GM12878 (cell line): ENCODE measurements at regions not wholly inside any gene's neighbourhood (a gene's known extent, or its start where the extent isn't known, plus 50 kb on each side); places are given as distances from the start of the nearest gene placed in this dataset.

Experiments used
- ATAC-seq: fragments of 200-7000 bp; cut with Tn5 transposase; 3 replicates; pipeline ENCODE4 v1.9.1; 2020; ENCODE audit warnings: mild to moderate bottlenecking, moderate library complexity
- BruUV-seq: library from RNA; stranded (reverse); fragments of 400-500 nt; replicated peaks from 2 replicates; lab custom pipeline; 2021; lab: Mats Ljungman, UMichigan
- CTCF ChIA-PET: fragments of 300-600 bp; sonication (Branson Sonifier 250); formaldehyde crosslinking; extraction: SDS; loops from one replicate; lab custom pipeline; 2021; ENCODE audit warnings: inconsistent platforms; lab: Yijun Ruan, JAX
- POLR2A ChIA-PET: fragments of 350-600 bp; formaldehyde crosslinking; extraction: SDS; loops from one replicate; lab custom pipeline; 2021; ENCODE audit warnings: inconsistent platforms; lab: Charles Lee
- RAD21 ChIA-PET: fragments of 300-600 bp; sonication (Branson Sonifier 250); formaldehyde crosslinking; loops from one replicate; lab custom pipeline; 2023; ENCODE audit warnings: antibody characterized with exemption; ENCODE audit not compliant: unreplicated experiment; lab: Charles Lee
- SMC1A ChIA-PET: fragments of 300-600 bp; sonication (Branson Sonifier 250); formaldehyde crosslinking; loops from one replicate; lab custom pipeline; 2023; ENCODE audit not compliant: unreplicated experiment, uncharacterized antibody; lab: Charles Lee
- DNase-seq: peaks from one replicate; pipeline ENCODE4 v3.0.0-alpha.2; 2011; ENCODE audit warnings: low read depth, low spot score
- FAIRE-seq: peaks from 3 replicates; lab custom pipeline; 2011; peaks lifted over from hg19 to GRCh38; lab: Jason Lieb, UNC
- H2AFZ ChIP-seq: 2 replicates; pipeline ENCODE4 v1.6.0; 2011; ENCODE audit warnings: low read depth, low read length, control low read depth; ENCODE audit not compliant: control insufficient read depth
- H3K27ac ChIP-seq: 2 replicates; pipeline ENCODE4 v1.5.1; 2011; ENCODE audit warnings: control low read depth; ENCODE audit not compliant: control insufficient read depth, insufficient read depth
- H3K27me3 ChIP-seq, 2 experiments: replicated peaks in 1 of 2; 2 replicates each; pipeline versions ENCODE4 v1.6.0 to v1.6.1; 2011; ENCODE audit warnings: low read length in 1 of 2; ENCODE audit not compliant: control insufficient read depth in 2 of 2, insufficient read depth in 2 of 2
- H3K36me3 ChIP-seq, 2 experiments: 2 replicates each; pipeline ENCODE4 v1.5.1; 2011; ENCODE audit warnings: low read length in 1 of 2; ENCODE audit not compliant: control insufficient read depth in 2 of 2, insufficient read depth in 2 of 2
- H3K4me1 ChIP-seq: 2 replicates; pipeline ENCODE4 v1.6.1; 2011; ENCODE audit warnings: mild to moderate bottlenecking, low read length, moderate library complexity, mixed read lengths; ENCODE audit not compliant: control insufficient read depth, insufficient read depth
- H3K4me2 ChIP-seq: 2 replicates; pipeline ENCODE4 v1.6.0; 2011; ENCODE audit warnings: control low read depth; ENCODE audit not compliant: control insufficient read depth, insufficient read depth
- H3K4me3 ChIP-seq: fragments of 200-600 bp; sonication (generic); 2 replicates; pipeline ENCODE4 v1.5.1; 2016
- H3K79me2 ChIP-seq: 2 replicates; pipeline ENCODE4 v1.6.0; 2011; ENCODE audit warnings: low read length; ENCODE audit not compliant: control insufficient read depth, insufficient read depth
- H3K9ac ChIP-seq: 2 replicates; pipeline ENCODE4 v1.8.0; 2011; ENCODE audit warnings: low read length, control low read depth, mixed read lengths; ENCODE audit not compliant: control insufficient read depth, insufficient read depth
- H3K9me3 ChIP-seq: replicated peaks from 3 replicates; pipeline ENCODE4 v1.5.1; 2011; ENCODE audit warnings: mild to moderate bottlenecking, low read length; ENCODE audit not compliant: control insufficient read depth, insufficient read depth
- H4K20me1 ChIP-seq: 2 replicates; pipeline ENCODE4 v1.6.0; 2011; ENCODE audit not compliant: control insufficient read depth, insufficient read depth
- ASH2L ChIP-seq: fragments of 300-600, 200-600 bp; sonication (generic); IDR thresholded peaks from 2 replicates; pipeline ENCODE4 v1.6.1; 2017; ENCODE audit warnings: low read depth, mild to moderate bottlenecking, borderline replicate concordance
- ATF3 ChIP-seq: IDR thresholded peaks from 2 replicates; pipeline ENCODE4 v1.6.1; 2011; ENCODE audit warnings: low read depth, mild to moderate bottlenecking, low read length, moderate library complexity, borderline replicate concordance; ENCODE audit errors: extremely low read depth
- BHLHE40 ChIP-seq, 2 experiments: fragments of 450-650 bp in 1 of 2; IDR thresholded peaks; 2 replicates each; pipeline ENCODE4 v1.6.1; 2011 to 2017; ENCODE audit warnings: low read depth in 2 of 2, borderline replicate concordance in 1 of 2, improper control_type of control experiment in 1 of 2, low read length in 1 of 2, mild to moderate bottlenecking in 1 of 2
- CBFB ChIP-seq: IDR thresholded peaks from 2 replicates; pipeline ENCODE4 v1.6.1; 2016; ENCODE audit warnings: antibody characterized with exemption, low read depth
- CUX1 ChIP-seq: IDR thresholded peaks from 2 replicates; pipeline ENCODE4 v1.6.1; 2012; ENCODE audit warnings: improper control_type of control experiment, low read depth, low read length; ENCODE audit not compliant: insufficient replicate concordance
- E2F4 ChIP-seq: IDR thresholded peaks from 2 replicates; pipeline ENCODE4 v1.6.1; 2012; ENCODE audit warnings: low read depth, low read length, improper control_type of control experiment
- FOXK2 ChIP-seq: fragments of 450-650 bp; IDR thresholded peaks from 2 replicates; pipeline ENCODE4 v1.6.1; 2017; ENCODE audit warnings: mild to moderate bottlenecking, moderate library complexity
- KDM1A ChIP-seq: fragments of 200-600 bp; sonication (generic); IDR thresholded peaks from 2 replicates; pipeline ENCODE4 v1.6.1; 2016; ENCODE audit warnings: borderline replicate concordance
- MEF2A ChIP-seq: IDR thresholded peaks from 2 replicates; pipeline ENCODE4 v1.6.1; 2011; ENCODE audit warnings: low read depth, mild to moderate bottlenecking, low read length, moderate library complexity; ENCODE audit not compliant: insufficient read depth
- MYC ChIP-seq: IDR thresholded peaks from 2 replicates; pipeline ENCODE4 v1.6.1; 2011; ENCODE audit warnings: mild to moderate bottlenecking, low read length, moderate library complexity, inconsistent platforms; ENCODE audit not compliant: insufficient read depth, insufficient replicate concordance, insufficient read length, severe bottlenecking
- SP1 ChIP-seq: IDR thresholded peaks from one replicate; pipeline ENCODE4 v1.6.1; 2011; ENCODE audit warnings: low read depth, low read length
- ZNF592 ChIP-seq: fragments of 450-650 bp; IDR thresholded peaks from 2 replicates; pipeline ENCODE4 v1.6.1; 2017; ENCODE audit warnings: mild to moderate bottlenecking, moderate library complexity
- WGBS: methylation state at CpG from one replicate; pipeline ENCODE4 v1.1.6; 2016; ENCODE audit warnings: low lambda C conversion rate; ENCODE audit not compliant: insufficient replicate concordance, insufficient coverage; ENCODE audit errors: missing lambda C conversion rate; 5-methylcytosine and 5-hydroxymethylcytosine counted together
- in situ Hi-C: fragments of 300-500 bp; cut with MboI; formaldehyde crosslinking; loops from 9 replicates; pipeline ENCODE4 v1.14.3; 2018; ENCODE audit warnings: mixed read lengths
- intact Hi-C: fragments of 100-400 bp; cut with micrococcal nuclease; formaldehyde crosslinking; loops from one replicate; pipeline ENCODE4 v1.14.2; 2022; ENCODE audit not compliant: unreplicated experiment

GRCh38 chr12:67034110-67034879 is 234.9 kb upstream of the CAND1 start:
- no peak overlapping the region for H2AFZ ChIP-seq
- ChIA-PET RAD21 (no interaction called here), SMC1A (no interaction called here), POLR2A (no interaction called here), CTCF (no interaction called here)
- in situ Hi-C loops = no loop called here
- no peaks in the 10 kb centered on the region for H4K20me1 ChIP-seq
- ATAC-seq = no peak
- H3K4me2 ChIP-seq = no peak overlapping the region
- H3K27me3 ChIP-seq = no peaks in the 10 kb centered on the region
- no peaks in the 10 kb centered on the region for H3K79me2 ChIP-seq
- WGBS = 13% methylated on average over 7 of the region's 7 CpGs
- H3K9me3 ChIP-seq = no peaks in the 10 kb centered on the region
- H3K4me3 ChIP-seq = no peak overlapping the region
- no TSS peak for BruUV-seq
- no peak overlapping the region for H3K27ac ChIP-seq
- H3K9ac ChIP-seq = no peak overlapping the region
- no peak for FAIRE-seq
- DNase-seq = no peak
- intact Hi-C loops = no loop called here
- no peaks in the 10 kb centered on the region for H3K36me3 ChIP-seq
- no peaks in the 10 kb centered on the region for H3K4me1 ChIP-seq
- TF ChIP-seq MYC (no peak), BHLHE40 (IDR thresholded peaks at IDR 0.05; ENCODE audit: borderline replicate concordance in 1 of 2, low read depth in 2 of 2, low read length in 1 of 2) (no peak), KDM1A (no peak), SP1 (no peak), FOXK2 (no peak), ZNF592 (no peak), ASH2L (no peak), E2F4 (no peak), CUX1 (no peak), ATF3 (no peak), MEF2A (no peak), CBFB (no peak)
